ENCODE measurements at regions not wholly inside any gene's neighbourhood (a gene's known extent, or its start where the extent isn't known, plus 50 kb on each side); places are given as distances from the start of the nearest gene placed in this dataset.

- no peaks in the 10 kb centered on the region for H3K4me1 ChIP-seq (ENCODE audit: control insufficient read depth in 3 of 3, insufficient read depth in 2 of 3, low read depth in 1 of 3, low read length in 2 of 3)
- H3K9me3 ChIP-seq (ENCODE audit: control insufficient read depth in 2 of 2, insufficient read depth in 1 of 2, low read depth in 1 of 2, low read length in 1 of 2): no peaks in the 10 kb centered on the region
- H3K27me3 ChIP-seq (ENCODE audit: control insufficient read depth in 3 of 3, insufficient read depth in 3 of 3, low read length in 3 of 3): no peaks in the 10 kb centered on the region
- FAIRE-seq (no peak), DNase-seq (no peak)
- no peaks in the 10 kb centered on the region for H3K36me3 ChIP-seq (ENCODE audit: control insufficient read depth in 3 of 3, insufficient read depth in 2 of 3, low read depth in 1 of 3, low read length in 3 of 3)
- 72 to 74% (median 73%) methylated on average over 3 of the region's 3 CpGs for WGBS, 3 donors
- no peak overlapping the region for H3K27ac ChIP-seq (ENCODE audit: low read depth in 1 of 3, low read length in 2 of 3)
- H3K4me3 ChIP-seq (ENCODE audit: low read depth in 1 of 3, low read length in 3 of 3): no peak overlapping the region
These were observed 269.1 kb downstream of the NEBL start for GRCh38 chr10:20627946-20628507.

GRCh38 chr10:20627087-20627486 is 270.0 kb downstream of the NEBL start:
- Histone ChIP-seq H3K9me3 (ENCODE audit: control insufficient read depth in 2 of 2, insufficient read depth in 1 of 2, low read depth in 1 of 2, low read length in 1 of 2) (no peaks in the 10 kb centered on the region), H3K36me3 (ENCODE audit: control insufficient read depth in 3 of 3, insufficient read depth in 2 of 3, low read depth in 1 of 3, low read length in 3 of 3) (no peaks in the 10 kb centered on the region), H3K27me3 (ENCODE audit: control insufficient read depth in 3 of 3, insufficient read depth in 3 of 3, low read length in 3 of 3) (no peaks in the 10 kb centered on the region), H3K4me3 (ENCODE audit: low read depth in 1 of 3, low read length in 3 of 3) (no peak overlapping the region), H3K27ac (ENCODE audit: low read depth in 1 of 3, low read length in 2 of 3) (no peak overlapping the region), H3K4me1 (ENCODE audit: control insufficient read depth in 3 of 3, insufficient read depth in 2 of 3, low read depth in 1 of 3, low read length in 2 of 3) (no peaks in the 10 kb centered on the region)
- peak; percentile 3 to 40 for DNase-seq
- 9 to 59% (median 54%) methylated on average over 1 of the region's 1 CpG for WGBS, 3 donors
- FAIRE-seq: no peak

- Histone ChIP-seq H3K4me1 (ENCODE audit: control insufficient read depth in 3 of 3, insufficient read depth in 2 of 3, low read depth in 1 of 3, low read length in 2 of 3) (no peaks in the 10 kb centered on the region), H3K36me3 (ENCODE audit: control insufficient read depth in 3 of 3, insufficient read depth in 2 of 3, low read depth in 1 of 3, low read length in 3 of 3) (no peaks in the 10 kb centered on the region), H3K27me3 (ENCODE audit: control insufficient read depth in 3 of 3, insufficient read depth in 3 of 3, low read length in 3 of 3) (no peaks in the 10 kb centered on the region), H3K4me3 (ENCODE audit: low read depth in 1 of 3, low read length in 3 of 3) (no peak overlapping the region), H3K9me3 (ENCODE audit: control insufficient read depth in 2 of 2, insufficient read depth in 1 of 2, low read depth in 1 of 2, low read length in 1 of 2) (no peaks in the 10 kb centered on the region), H3K27ac (ENCODE audit: low read depth in 1 of 3, low read length in 2 of 3) (no peak overlapping the region)
- FAIRE-seq (no peak), DNase-seq (no peak)
- WGBS, 3 donors: 47 to 96% (median 84%) methylated on average over 1 of the region's 1 CpG
These were observed 271.2 kb downstream of the NEBL start for GRCh38 chr10:20625868-20626267.

GRCh38 chr10:20624642-20625041 is 272.5 kb downstream of the NEBL start:
- no peak for FAIRE-seq
- Histone ChIP-seq H3K4me3 (ENCODE audit: low read depth in 1 of 3, low read length in 3 of 3) (no peak overlapping the region), H3K36me3 (ENCODE audit: control insufficient read depth in 3 of 3, insufficient read depth in 2 of 3, low read depth in 1 of 3, low read length in 3 of 3) (no peaks in the 10 kb centered on the region), H3K27me3 (ENCODE audit: control insufficient read depth in 3 of 3, insufficient read depth in 3 of 3, low read length in 3 of 3) (no peaks in the 10 kb centered on the region), H3K27ac (ENCODE audit: low read depth in 1 of 3, low read length in 2 of 3) (no peak overlapping the region), H3K4me1 (ENCODE audit: control insufficient read depth in 3 of 3, insufficient read depth in 2 of 3, low read depth in 1 of 3, low read length in 2 of 3) (no peaks in the 10 kb centered on the region), H3K9me3 (ENCODE audit: control insufficient read depth in 2 of 2, insufficient read depth in 1 of 2, low read depth in 1 of 2, low read length in 1 of 2) (no peaks in the 10 kb centered on the region)
- WGBS, 3 donors: 76 to 81% (median 77%) methylated on average over 4 of the region's 4 CpGs
- no peak for DNase-seq

GRCh38 chr10:20623546-20623945 is 273.6 kb downstream of the NEBL start:
- DNase-seq: no peak
- Histone ChIP-seq H3K27me3 (ENCODE audit: control insufficient read depth in 3 of 3, insufficient read depth in 3 of 3, low read length in 3 of 3) (no peaks in the 10 kb centered on the region), H3K4me3 (ENCODE audit: low read depth in 1 of 3, low read length in 3 of 3) (no peak overlapping the region), H3K27ac (ENCODE audit: low read depth in 1 of 3, low read length in 2 of 3) (no peak overlapping the region), H3K4me1 (ENCODE audit: control insufficient read depth in 3 of 3, insufficient read depth in 2 of 3, low read depth in 1 of 3, low read length in 2 of 3) (no peaks in the 10 kb centered on the region), H3K9me3 (ENCODE audit: control insufficient read depth in 2 of 2, insufficient read depth in 1 of 2, low read depth in 1 of 2, low read length in 1 of 2) (no peaks in the 10 kb centered on the region), H3K36me3 (ENCODE audit: control insufficient read depth in 3 of 3, insufficient read depth in 2 of 3, low read depth in 1 of 3, low read length in 3 of 3) (no peaks in the 10 kb centered on the region)
- no peak for FAIRE-seq

GRCh38 chr10:20622531-20623211 is 274.4 kb downstream of the NEBL start:
- H3K27ac ChIP-seq (ENCODE audit: low read depth in 1 of 3, low read length in 2 of 3): no peak overlapping the region
- H3K27me3 ChIP-seq (ENCODE audit: control insufficient read depth in 3 of 3, insufficient read depth in 3 of 3, low read length in 3 of 3): no peaks in the 10 kb centered on the region
- H3K4me3 ChIP-seq (ENCODE audit: low read depth in 1 of 3, low read length in 3 of 3): no peak overlapping the region
- 34 to 41% (median 38%) methylated on average over 6 of the region's 6 CpGs for WGBS, 3 donors
- DNase-seq (peak in 1 of 2 donors; percentile 6), FAIRE-seq (no peak)
- no peaks in the 10 kb centered on the region for H3K4me1 ChIP-seq (ENCODE audit: control insufficient read depth in 3 of 3, insufficient read depth in 2 of 3, low read depth in 1 of 3, low read length in 2 of 3)
- H3K9me3 ChIP-seq (ENCODE audit: control insufficient read depth in 2 of 2, insufficient read depth in 1 of 2, low read depth in 1 of 2, low read length in 1 of 2): no peaks in the 10 kb centered on the region
- H3K36me3 ChIP-seq (ENCODE audit: control insufficient read depth in 3 of 3, insufficient read depth in 2 of 3, low read depth in 1 of 3, low read length in 3 of 3): no peaks in the 10 kb centered on the region

GRCh38 chr10:20620981-20621380 is 276.1 kb downstream of the NEBL start:
- H3K4me1 ChIP-seq (ENCODE audit: control insufficient read depth in 3 of 3, insufficient read depth in 2 of 3, low read depth in 1 of 3, low read length in 2 of 3): no peaks in the 10 kb centered on the region
- no peak overlapping the region for H3K27ac ChIP-seq (ENCODE audit: low read depth in 1 of 3, low read length in 2 of 3)
- H3K4me3 ChIP-seq (ENCODE audit: low read depth in 1 of 3, low read length in 3 of 3): no peak overlapping the region
- no peaks in the 10 kb centered on the region for H3K36me3 ChIP-seq (ENCODE audit: control insufficient read depth in 3 of 3, insufficient read depth in 2 of 3, low read depth in 1 of 3, low read length in 3 of 3)
- FAIRE-seq (no peak), DNase-seq (no peak)
- H3K27me3 ChIP-seq (ENCODE audit: control insufficient read depth in 3 of 3, insufficient read depth in 3 of 3, low read length in 3 of 3): no peaks in the 10 kb centered on the region
- H3K9me3 ChIP-seq (ENCODE audit: control insufficient read depth in 2 of 2, insufficient read depth in 1 of 2, low read depth in 1 of 2, low read length in 1 of 2): no peaks in the 10 kb centered on the region
- WGBS, 3 donors: 69 to 82% (median 77%) methylated on average over 2 of the region's 2 CpGs

- H3K4me1 ChIP-seq (ENCODE audit: control insufficient read depth in 3 of 3, insufficient read depth in 2 of 3, low read depth in 1 of 3, low read length in 2 of 3): no peaks in the 10 kb centered on the region
- WGBS, 3 donors: 56 to 75% (median 61%) methylated on average over 3 of the region's 3 CpGs
- FAIRE-seq (no peak), DNase-seq (no peak)
- no peaks in the 10 kb centered on the region for H3K36me3 ChIP-seq (ENCODE audit: control insufficient read depth in 3 of 3, insufficient read depth in 2 of 3, low read depth in 1 of 3, low read length in 3 of 3)
- H3K27ac ChIP-seq (ENCODE audit: low read depth in 1 of 3, low read length in 2 of 3): no peak overlapping the region
- no peaks in the 10 kb centered on the region for H3K9me3 ChIP-seq (ENCODE audit: control insufficient read depth in 2 of 2, insufficient read depth in 1 of 2, low read depth in 1 of 2, low read length in 1 of 2)
- no peak overlapping the region for H3K4me3 ChIP-seq (ENCODE audit: low read depth in 1 of 3, low read length in 3 of 3)
- H3K27me3 ChIP-seq (ENCODE audit: control insufficient read depth in 3 of 3, insufficient read depth in 3 of 3, low read length in 3 of 3): no peaks in the 10 kb centered on the region
These were observed 279.0 kb downstream of the NEBL start for GRCh38 chr10:20618011-20618547.
